Effector memory CD8-positive, alpha-beta T cell (primary cell): ENCODE measurements at regions not wholly inside any gene's neighbourhood (a gene's known extent, or its start where the extent isn't known, plus 50 kb on each side); places are given as distances from the start of the nearest gene placed in this dataset.

Source experiments
- ATAC-seq: fragments of 150-1000 bp; cut with Tn5 transposase; replicated peaks from 2 replicates; pipeline ENCODE4 v1.10.0; 2021; ENCODE audit warnings: mild to moderate bottlenecking, moderate library complexity
- DNase-seq, 3 experiments: peaks; one replicate each; pipeline ENCODE4 v3.0.0; 2021
- H3K27ac Mint-ChIP-seq, 2 donors: one replicate each; pipeline ENCODE4 v1.8.0; 2022; ENCODE audit warnings: mild to moderate bottlenecking in 2 of 2, mixed read lengths in 2 of 2, moderate library complexity in 2 of 2
- H3K27me3 Mint-ChIP-seq, 2 donors: one replicate each; pipeline ENCODE4 v1.8.0; 2022; ENCODE audit warnings: mixed read lengths in 2 of 2
- H3K36me3 Mint-ChIP-seq: one replicate; pipeline ENCODE4 v1.8.0; 2022; ENCODE audit warnings: mild to moderate bottlenecking, moderate library complexity, mixed read lengths; ENCODE audit not compliant: insufficient read depth
- H3K4me1 Mint-ChIP-seq, 2 donors: one replicate each; pipeline ENCODE4 v1.8.0; 2022; ENCODE audit warnings: low read depth in 2 of 2, mixed read lengths in 2 of 2
- H3K4me3 Mint-ChIP-seq, 2 donors: one replicate each; pipeline ENCODE4 v1.8.0; 2022; ENCODE audit warnings: mild to moderate bottlenecking in 2 of 2, mixed read lengths in 2 of 2, moderate library complexity in 2 of 2
- H3K9me3 Mint-ChIP-seq, 2 donors: one replicate each; pipeline ENCODE4 v1.8.0; 2022; ENCODE audit warnings: mixed read lengths in 2 of 2

DNA sequence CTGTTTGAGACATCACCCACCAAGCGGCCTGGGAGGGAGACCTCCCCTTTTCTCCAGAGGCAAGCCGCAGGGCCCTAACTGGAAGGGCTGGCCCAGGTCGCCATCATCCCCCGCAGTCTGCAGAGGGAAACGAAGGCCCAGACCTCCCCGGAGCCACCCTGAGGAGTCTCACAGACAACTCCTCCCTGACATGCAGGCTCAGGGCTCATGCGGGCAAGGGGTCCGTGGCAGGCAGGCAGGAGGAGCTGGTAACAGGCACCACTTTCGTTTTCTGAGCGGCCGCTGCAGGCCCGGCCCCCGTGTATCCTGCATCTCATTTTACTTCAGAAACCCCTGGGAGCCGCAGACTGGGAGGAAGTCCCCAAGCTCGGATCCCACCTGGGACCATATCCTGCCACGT, 192.0 kb upstream of the PPP1R26 start:
- Mint-ChIP-seq H3K27ac (no peak overlapping the region), H3K4me1 (no peaks in the 10 kb centered on the region), H3K27me3 (peaks cover 26 to 39% of the 10 kb centered on the region in 2 donors), H3K4me3 (no peak overlapping the region), H3K9me3 (peaks cover 0 to 2% of the 10 kb centered on the region in 2 donors), H3K36me3 (no peaks in the 10 kb centered on the region)
- DNase-seq: no peak
- ATAC-seq: no peak

DNA sequence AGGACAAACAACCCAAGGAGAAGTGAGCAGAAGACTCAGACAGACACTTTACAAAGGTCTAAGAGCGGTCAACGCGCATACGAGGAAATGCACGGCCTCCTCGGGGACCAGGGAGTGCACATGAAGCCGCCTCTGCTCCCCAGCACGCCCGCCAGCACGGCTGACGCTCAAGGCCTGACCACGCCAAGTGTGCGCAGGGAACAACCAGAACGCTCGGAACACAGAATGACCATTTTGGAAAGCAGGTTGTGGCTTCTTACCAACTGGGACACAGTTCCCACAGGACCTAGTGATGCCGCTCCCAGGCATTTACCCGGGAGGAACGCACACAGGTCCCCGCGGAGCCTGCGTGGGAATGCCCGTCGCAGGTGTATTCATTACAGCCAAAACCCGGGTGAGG, 191.5 kb upstream of the PPP1R26 start:
- H3K27ac Mint-ChIP-seq: no peak overlapping the region
- H3K9me3 Mint-ChIP-seq: peaks cover 0 to 2% of the 10 kb centered on the region in 2 donors
- peaks cover 28 to 41% of the 10 kb centered on the region in 2 donors for H3K27me3 Mint-ChIP-seq
- no peak for ATAC-seq
- no peaks in the 10 kb centered on the region for H3K36me3 Mint-ChIP-seq
- no peak overlapping the region for H3K4me3 Mint-ChIP-seq
- no peaks in the 10 kb centered on the region for H3K4me1 Mint-ChIP-seq
- no peak for DNase-seq

DNA sequence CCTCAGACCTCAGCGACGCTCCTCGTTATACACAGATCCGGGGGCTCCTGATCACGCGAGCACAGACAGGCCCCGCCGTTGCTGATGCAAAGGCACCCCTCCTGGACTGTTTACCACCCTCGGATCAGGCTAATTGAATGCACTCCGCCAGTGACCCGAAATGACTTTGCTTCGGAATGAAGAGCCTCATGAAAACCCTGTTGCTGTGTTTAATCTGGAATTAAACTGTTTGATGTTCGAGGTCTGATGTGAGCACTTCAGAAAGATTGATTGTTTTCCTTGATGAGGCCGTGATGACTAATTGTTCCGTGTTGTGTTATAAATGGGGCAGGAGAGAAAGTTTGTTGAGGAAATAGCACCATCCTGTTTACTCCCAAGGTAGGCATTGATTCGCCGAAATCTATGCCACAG, 190.5 kb upstream of the PPP1R26 start:
- H3K36me3 Mint-ChIP-seq: no peaks in the 10 kb centered on the region
- H3K27me3 Mint-ChIP-seq: peaks cover 28 to 41% of the 10 kb centered on the region in 2 donors
- H3K27ac Mint-ChIP-seq: no peak overlapping the region
- H3K4me1 Mint-ChIP-seq: no peaks in the 10 kb centered on the region
- H3K4me3 Mint-ChIP-seq: no peak overlapping the region
- no peak for ATAC-seq
- no peak for DNase-seq
- H3K9me3 Mint-ChIP-seq: peaks cover 0 to 2% of the 10 kb centered on the region in 2 donors

DNA sequence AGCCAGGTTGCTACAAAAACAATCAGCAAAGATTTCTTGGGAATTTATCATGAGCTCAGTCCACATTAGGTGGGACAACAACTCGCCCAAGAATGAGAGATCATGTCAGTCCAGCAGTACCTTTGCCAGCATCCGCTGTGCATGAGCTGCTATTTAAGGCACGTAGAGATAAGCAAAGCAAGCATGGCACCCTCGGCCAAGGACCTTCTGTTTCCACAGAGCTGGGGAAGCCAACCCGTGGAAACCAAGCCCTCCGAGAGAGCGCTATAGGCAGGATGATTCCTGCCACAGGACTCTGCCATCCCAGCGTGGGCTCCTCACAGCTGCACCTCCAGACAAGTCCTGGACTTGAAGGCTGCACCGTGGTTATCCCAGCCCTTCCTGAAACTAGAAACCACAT, 189.5 kb upstream of the PPP1R26 start:
- Mint-ChIP-seq H3K27ac (no peak overlapping the region), H3K27me3 (peaks cover 28 to 41% of the 10 kb centered on the region in 2 donors), H3K36me3 (no peaks in the 10 kb centered on the region), H3K4me3 (no peak overlapping the region), H3K4me1 (no peaks in the 10 kb centered on the region), H3K9me3 (peaks cover 0 to 2% of the 10 kb centered on the region in 2 donors)
- DNase-seq (no peak), ATAC-seq (no peak)

DNA sequence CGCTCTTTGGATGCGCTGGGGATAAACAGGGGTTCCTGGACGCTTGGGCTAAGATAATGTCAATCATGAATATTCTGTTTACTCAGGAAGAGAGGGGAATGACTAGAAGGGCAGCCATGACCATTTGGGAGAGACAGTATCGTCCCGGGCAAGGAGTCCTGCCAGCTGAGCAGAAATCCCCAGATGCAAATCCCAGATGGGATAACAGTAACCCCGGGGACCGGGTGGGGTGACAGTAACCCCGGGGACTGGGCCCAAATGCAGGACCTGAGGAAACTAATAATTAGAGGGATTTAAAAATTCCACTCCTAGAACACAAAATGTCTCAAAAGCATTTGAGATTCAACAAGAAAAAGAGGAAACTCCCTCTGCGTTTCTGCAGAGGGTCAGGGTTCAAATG, 189.0 kb upstream of the PPP1R26 start:
- Mint-ChIP-seq H3K4me3 (no peak overlapping the region), H3K36me3 (no peaks in the 10 kb centered on the region), H3K4me1 (no peaks in the 10 kb centered on the region), H3K27ac (no peak overlapping the region), H3K9me3 (peaks cover 0 to 2% of the 10 kb centered on the region in 2 donors), H3K27me3 (peaks cover 28 to 41% of the 10 kb centered on the region in 2 donors)
- ATAC-seq (no peak), DNase-seq (no peak)

DNA sequence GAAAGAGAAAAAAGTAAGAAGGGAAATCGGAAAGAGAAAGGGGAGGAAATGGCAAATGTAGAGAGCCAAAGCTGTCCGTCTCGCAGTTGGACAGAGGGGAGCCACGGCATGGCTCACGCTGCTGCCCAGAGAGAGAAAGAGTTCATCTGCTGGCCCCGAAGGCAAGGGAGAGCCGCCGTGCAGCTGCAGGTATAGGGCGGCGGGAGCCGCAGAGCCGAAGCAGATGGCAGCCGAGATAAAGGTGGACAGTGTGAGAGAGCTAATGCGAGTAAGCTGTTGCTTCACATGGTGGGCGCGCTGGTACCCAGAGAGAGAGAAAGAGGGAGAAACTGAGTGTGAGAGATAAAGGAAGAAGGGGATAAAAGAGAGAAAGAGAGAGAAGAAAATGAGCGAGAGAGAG, 188.4 kb upstream of the PPP1R26 start:
- ATAC-seq (no peak), DNase-seq (no peak)
- Mint-ChIP-seq H3K36me3 (no peaks in the 10 kb centered on the region), H3K9me3 (peaks cover 0 to 2% of the 10 kb centered on the region in 2 donors), H3K27me3 (peaks cover 30 to 45% of the 10 kb centered on the region in 2 donors), H3K4me1 (no peaks in the 10 kb centered on the region), H3K27ac (no peak overlapping the region), H3K4me3 (no peak overlapping the region)

DNA sequence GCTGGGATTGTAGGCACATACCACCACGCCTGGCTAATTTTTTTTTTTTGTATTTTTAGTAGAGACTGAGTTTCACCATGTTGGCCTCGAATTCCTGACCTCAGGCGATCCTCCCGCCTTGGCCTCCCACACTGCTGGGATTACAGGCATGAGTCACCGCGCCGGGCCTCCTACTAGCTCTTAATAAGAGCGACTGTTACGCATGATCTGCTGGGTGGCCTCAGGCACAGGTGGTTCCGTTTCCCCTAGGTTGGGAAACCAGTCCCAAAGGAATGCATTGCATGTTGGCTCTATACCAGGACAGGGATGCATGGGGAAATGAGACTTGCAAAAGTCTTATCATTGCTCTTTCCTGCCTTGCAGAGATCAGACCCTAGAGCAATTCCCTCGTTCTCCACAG, 184.7 kb upstream of the PPP1R26 start:
- H3K9me3 Mint-ChIP-seq: no peaks in the 10 kb centered on the region

DNA sequence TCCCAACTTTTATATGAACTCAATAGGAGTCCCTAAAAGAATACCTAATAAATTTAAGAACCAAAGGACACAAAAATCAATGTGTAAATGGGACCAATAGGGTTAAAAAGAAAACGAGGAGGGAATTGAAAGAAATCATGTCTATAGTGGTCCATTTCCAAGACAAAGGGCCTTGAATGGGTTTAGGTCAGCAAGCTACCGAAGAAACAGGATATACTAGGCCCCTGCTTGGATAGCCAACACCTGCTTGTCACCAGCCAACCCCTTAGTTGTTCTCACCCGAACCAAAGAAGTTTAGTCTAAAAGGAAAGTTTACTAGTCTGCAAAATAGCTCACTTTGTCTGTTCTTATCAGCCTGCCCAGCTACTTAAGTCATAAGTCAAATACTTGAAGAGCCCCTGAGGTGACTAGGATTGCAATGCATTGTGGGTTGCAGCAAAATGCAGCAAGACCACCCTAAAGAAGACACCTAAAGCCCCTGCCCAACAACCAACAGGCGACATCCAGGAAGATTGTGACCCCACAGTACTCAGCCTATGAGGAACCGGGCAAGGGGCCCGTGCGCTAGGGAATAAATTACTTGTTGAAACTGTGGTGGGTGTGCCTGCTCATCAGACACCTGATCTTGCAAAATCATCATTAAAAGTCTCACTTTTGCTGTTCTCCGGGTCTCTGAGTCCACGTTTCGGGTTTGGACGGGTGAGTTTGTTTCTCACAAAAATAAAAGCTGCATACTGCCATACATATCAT, 183.9 kb upstream of the PPP1R26 start:
- DNase-seq (no peak), ATAC-seq (no peak)
- no peaks in the 10 kb centered on the region for H3K36me3 Mint-ChIP-seq
- H3K27me3 Mint-ChIP-seq: peaks cover 52 to 65% of the 10 kb centered on the region in 2 donors
- H3K27ac Mint-ChIP-seq: no peak overlapping the region
- no peaks in the 10 kb centered on the region for H3K4me1 Mint-ChIP-seq
- no peaks in the 10 kb centered on the region for H3K9me3 Mint-ChIP-seq
- H3K4me3 Mint-ChIP-seq: no peak overlapping the region

More for the DNA sequence above, 184.7 kb upstream of the PPP1R26 start:
- ATAC-seq: no peak
- DNase-seq: no peak
- Mint-ChIP-seq H3K27me3 (peaks cover 56 to 65% of the 10 kb centered on the region in 2 donors), H3K4me3 (no peak overlapping the region), H3K4me1 (no peaks in the 10 kb centered on the region), H3K36me3 (no peaks in the 10 kb centered on the region), H3K27ac (no peak overlapping the region)

DNA sequence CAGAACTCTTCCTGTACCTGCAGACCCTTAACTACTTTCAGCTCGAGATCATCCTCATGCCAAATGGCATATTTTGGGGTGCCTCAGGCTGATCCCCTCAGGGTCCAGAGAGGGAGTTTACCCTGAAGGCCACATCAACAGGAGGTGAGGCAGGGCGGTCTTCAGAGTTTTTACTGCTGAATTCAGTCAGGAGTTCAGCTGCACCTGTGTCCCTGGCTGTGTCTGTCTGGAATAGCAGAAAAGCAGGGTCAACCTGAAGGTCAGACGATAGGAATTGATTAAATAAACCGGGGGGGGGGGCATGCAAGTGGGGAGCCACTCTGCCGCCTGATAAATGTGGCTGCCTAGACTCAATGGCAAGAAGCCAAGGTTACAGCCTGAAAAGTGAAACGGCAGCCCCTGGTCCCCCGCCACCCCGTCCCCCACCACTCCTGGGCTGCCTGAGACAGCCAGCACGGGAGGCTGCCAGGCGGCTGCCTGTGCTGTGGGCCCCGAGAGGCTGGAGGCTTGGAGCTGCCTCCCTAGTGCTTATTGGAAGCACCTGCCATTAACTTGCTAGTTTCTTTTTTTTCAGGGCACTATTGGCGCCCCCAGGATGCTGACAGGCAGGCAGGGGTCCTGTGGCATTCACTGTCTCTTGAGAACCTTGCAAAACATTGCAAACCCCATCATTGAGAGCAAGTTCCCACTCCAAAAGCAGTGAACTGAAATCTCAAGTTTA, 182.7 kb upstream of the PPP1R26 start:
- Mint-ChIP-seq H3K27me3 (peaks cover 42 to 64% of the 10 kb centered on the region in 2 donors), H3K9me3 (no peaks in the 10 kb centered on the region), H3K27ac (no peak overlapping the region), H3K4me3 (no peak overlapping the region), H3K36me3 (no peaks in the 10 kb centered on the region), H3K4me1 (no peaks in the 10 kb centered on the region)
- ATAC-seq (no peak), DNase-seq (no peak)

DNA sequence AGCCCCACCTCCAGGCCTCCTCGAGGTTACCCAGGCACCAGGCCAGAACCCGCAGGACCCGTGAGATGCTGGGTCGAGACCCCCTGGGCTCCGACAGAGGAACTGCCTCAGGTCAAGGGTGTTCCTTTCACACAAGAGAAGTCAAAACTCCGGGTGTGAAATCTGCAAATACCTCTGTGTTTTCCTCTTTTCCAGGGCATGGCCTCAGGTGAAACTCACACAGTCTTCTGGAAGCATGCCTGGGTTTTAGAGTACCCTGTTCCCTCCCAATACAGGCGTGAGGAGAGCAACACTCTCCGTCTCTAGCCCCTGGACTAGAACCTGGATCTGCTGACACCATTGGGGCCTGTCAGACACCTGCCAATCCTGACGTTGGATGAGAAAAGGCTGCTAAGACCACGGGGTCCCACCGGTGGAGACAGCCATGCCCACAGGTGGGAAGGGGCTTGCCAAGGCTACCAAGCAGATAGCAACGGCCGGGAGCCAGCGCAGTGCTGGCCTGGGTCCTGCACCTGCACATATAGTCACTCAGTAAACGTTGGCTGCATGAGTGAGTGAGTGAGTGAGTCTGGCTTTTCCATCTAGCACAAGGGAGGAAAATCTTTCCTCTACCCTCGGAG, 182.0 kb upstream of the PPP1R26 start:
- DNase-seq: no peak
- Mint-ChIP-seq H3K4me3 (no peak overlapping the region), H3K4me1 (no peaks in the 10 kb centered on the region)

DNA sequence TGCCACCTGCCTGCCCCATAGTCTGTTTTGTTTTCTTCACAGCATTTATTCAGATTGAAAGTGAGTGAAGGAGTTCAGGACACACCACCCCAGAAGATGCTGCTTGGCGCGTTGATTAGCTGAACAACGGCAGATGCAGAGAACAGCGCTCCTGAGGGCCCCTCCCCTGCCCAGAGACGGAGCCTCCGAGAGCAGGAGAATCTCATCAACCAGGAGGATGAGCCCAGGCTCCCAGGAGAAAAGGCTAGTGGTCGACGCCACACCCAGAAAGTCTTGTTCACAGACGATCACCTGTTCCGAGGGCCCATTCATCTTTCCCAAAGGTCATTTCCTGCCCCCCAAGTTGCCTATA, 180.4 kb upstream of the PPP1R26 start:
- no peak for ATAC-seq
- peaks cover 0 to 8% of the 10 kb centered on the region in 2 donors for H3K9me3 Mint-ChIP-seq
- H3K4me3 Mint-ChIP-seq: no peak overlapping the region
- H3K27me3 Mint-ChIP-seq: peaks cover 44 to 66% of the 10 kb centered on the region in 2 donors
- DNase-seq: no peak
- no peaks in the 10 kb centered on the region for H3K4me1 Mint-ChIP-seq
- no peaks in the 10 kb centered on the region for H3K36me3 Mint-ChIP-seq
- H3K27ac Mint-ChIP-seq: no peak overlapping the region

More for the DNA sequence above, 182.0 kb upstream of the PPP1R26 start:
- Mint-ChIP-seq H3K27me3 (peaks cover 37 to 57% of the 10 kb centered on the region in 2 donors), H3K27ac (no peak overlapping the region), H3K9me3 (no peaks in the 10 kb centered on the region), H3K36me3 (no peaks in the 10 kb centered on the region)
- no peak for ATAC-seq

DNA sequence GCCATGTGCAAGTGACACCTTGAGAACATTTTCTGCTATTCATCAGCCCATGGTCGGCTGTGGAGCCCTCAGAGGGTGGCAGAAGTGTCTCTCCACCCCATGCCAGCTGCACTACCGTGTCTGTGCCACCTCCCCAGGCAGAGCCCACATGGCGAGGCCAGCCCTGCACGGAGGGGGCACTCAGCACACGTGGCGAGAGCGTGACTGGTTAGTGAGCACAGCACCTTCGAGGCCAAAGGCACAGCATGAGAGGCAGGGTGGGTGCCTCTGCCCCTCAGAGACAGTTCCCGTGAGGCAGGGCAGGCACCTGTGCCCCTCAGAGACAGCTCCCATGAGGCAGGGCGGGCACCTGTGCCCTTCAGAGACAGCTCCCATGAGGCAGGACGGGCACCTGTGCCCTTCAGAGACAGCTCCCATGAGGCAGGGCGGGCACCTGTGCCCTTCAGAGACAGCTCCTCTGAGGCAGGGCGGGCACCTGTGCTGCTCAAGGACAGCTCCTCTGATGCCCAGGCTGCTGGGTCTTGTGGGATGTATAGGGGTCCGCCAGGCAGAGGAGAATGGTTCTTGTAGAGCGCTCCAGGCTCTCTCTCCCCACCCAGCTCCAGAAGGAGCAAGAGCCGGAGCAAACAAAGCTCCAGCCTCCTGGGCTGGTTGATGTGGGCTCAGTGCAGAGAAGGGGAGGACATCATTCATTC, 179.8 kb upstream of the PPP1R26 start:
- H3K4me3 Mint-ChIP-seq: no peak overlapping the region
- H3K27me3 Mint-ChIP-seq: peaks cover 46 to 70% of the 10 kb centered on the region in 2 donors
- ATAC-seq (no peak), DNase-seq (no peak)
- H3K36me3 Mint-ChIP-seq: no peaks in the 10 kb centered on the region
- H3K9me3 Mint-ChIP-seq: peaks cover 0 to 11% of the 10 kb centered on the region in 2 donors
- H3K4me1 Mint-ChIP-seq: no peaks in the 10 kb centered on the region
- no peak overlapping the region for H3K27ac Mint-ChIP-seq

DNA sequence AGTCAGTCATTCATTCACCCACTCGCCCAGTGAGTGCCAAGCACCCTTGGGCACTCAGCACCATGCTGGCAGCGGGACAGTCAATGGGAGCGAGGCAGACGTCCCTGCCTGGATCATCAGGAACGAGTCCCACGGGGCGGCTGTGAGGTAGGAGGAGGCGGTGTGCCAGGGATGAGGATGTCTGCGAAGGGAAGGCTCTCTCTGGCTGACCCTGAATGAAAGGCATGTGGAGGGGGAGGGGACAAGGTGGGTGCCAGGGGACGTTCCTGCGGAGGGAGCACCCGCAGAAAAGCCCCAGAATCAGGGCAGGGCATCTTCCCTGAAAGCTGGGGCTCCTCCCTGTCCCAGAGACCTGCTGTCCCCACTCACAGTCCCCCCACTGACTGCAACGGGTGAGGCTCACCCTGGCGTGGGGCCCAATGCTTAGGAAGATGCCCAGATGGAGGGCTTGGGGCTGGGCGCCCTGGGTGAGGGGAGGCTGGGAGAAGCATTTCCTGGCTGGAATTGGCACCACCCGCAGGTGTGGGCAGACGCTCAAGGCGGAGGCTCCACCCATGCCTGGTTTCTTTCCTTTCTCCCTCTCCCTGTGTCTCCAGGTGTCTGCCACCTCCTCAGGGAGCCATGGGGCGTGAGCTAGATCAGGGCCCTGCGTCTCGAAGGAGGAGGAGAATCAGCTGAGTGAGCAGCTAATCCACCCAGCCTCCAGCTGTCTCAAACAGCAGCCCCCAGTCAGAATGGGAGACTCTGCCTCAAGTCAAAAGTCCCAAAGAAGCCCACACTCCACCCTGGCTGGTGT, 179.0 kb upstream of the PPP1R26 start:
- no peaks in the 10 kb centered on the region for H3K36me3 Mint-ChIP-seq
- H3K27ac Mint-ChIP-seq: no peak overlapping the region
- ATAC-seq (no peak), DNase-seq (no peak)
- peaks cover 0 to 11% of the 10 kb centered on the region in 2 donors for H3K9me3 Mint-ChIP-seq
- H3K27me3 Mint-ChIP-seq: peaks cover 51 to 70% of the 10 kb centered on the region in 2 donors
- no peak overlapping the region for H3K4me3 Mint-ChIP-seq
- H3K4me1 Mint-ChIP-seq: no peaks in the 10 kb centered on the region
